AG04449 (cell line): ENCODE measurements at regions not wholly inside any gene's neighbourhood (a gene's known extent, or its start where the extent isn't known, plus 50 kb on each side); places are given as distances from the start of the nearest gene placed in this dataset.
"Not testable (repeated sequence)": the region's sequence is repeated elsewhere in the genome, so short reads cannot be mapped to it uniquely, and the experiment has no call there.

Source experiments
- CTCF ChIA-PET: fragments of 350-600 bp; formaldehyde crosslinking; extraction: SDS; loops from one replicate; lab custom pipeline; 2021; ENCODE audit warnings: antibody characterized with exemption; lab: Yijun Ruan, JAX
- POLR2A ChIA-PET: fragments of 400-600, 350-600 bp; formaldehyde crosslinking; extraction: SDS; loops from one replicate; lab custom pipeline; 2020; ENCODE audit warnings: antibody characterized with exemption, inconsistent platforms; lab: Yijun Ruan, JAX
- DNase-seq: peaks from one replicate; pipeline ENCODE4 v3.0.0-alpha.2; 2010; ENCODE audit warnings: low read depth, low spot score
- H3K4me3 ChIP-seq: 2 replicates; pipeline ENCODE4 v1.5.1; 2011; ENCODE audit warnings: low read depth, mild to moderate bottlenecking, control low read depth, low read length
- CTCF ChIP-seq: IDR thresholded peaks from one replicate; pipeline ENCODE4 v1.5.1; 2011; ENCODE audit warnings: mild to moderate bottlenecking, moderate library complexity, low read length, control low read depth, inconsistent platforms; ENCODE audit not compliant: insufficient read depth; ENCODE audit errors: missing control alignments

- CTCF ChIA-PET: no interaction called here
- H3K4me3 ChIP-seq: no peak overlapping the region
- TF ChIP-seq CTCF: no peak
- no peak for DNase-seq
- POLR2A ChIA-PET: no interaction called here
Observed at GRCh38 chr4:101696276-101697010, 94.1 kb upstream of the BANK1 start.

- no peak overlapping the region for H3K4me3 ChIP-seq
- TF ChIP-seq CTCF: no peak
- POLR2A ChIA-PET: no interaction called here
- CTCF ChIA-PET: no interaction called here
- DNase-seq: no peak
Observed at GRCh38 chr4:101695176-101695575, 95.4 kb upstream of the BANK1 start.

GRCh38 chr4:101694403-101694802 lies 96.1 kb upstream of the BANK1 start:
- CTCF ChIA-PET, POLR2A ChIA-PET, DNase-seq, H3K4me3 ChIP-seq: not testable (repeated sequence)

GRCh38 chr4:101693842-101694398 lies 96.6 kb upstream of the BANK1 start:
- DNase-seq: no peak
- H3K4me3 ChIP-seq: no peak overlapping the region
- no peak for TF ChIP-seq CTCF
- ChIA-PET CTCF (no interaction called here), POLR2A (no interaction called here)

GRCh38 chr4:101689220-101689619 lies 101.3 kb upstream of the BANK1 start:
- ChIA-PET POLR2A (no interaction called here), CTCF (no interaction called here)
- H3K4me3 ChIP-seq: no peak overlapping the region
- no peak for TF ChIP-seq CTCF
- DNase-seq: no peak

DNA sequence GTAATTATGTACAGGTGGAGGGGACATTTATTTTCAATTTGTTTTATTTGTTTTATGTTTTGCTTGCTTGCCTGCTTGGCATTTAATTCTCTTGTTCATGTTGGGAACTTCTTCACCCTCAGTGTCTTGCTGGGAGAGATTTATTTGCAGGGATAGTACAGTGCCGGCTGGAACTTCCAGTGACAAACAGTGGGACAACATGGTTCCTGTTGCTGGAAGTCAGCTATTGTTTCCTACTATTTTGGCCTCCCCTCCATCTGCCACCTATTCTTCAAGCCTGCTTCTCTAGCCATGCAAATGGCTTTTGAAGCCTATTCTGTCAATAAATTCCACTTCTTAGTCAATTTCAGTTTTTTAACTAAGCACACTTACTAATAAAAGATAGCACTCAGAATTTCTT lies 105.4 kb upstream of the BANK1 start:
- POLR2A ChIA-PET: no interaction called here
- CTCF ChIA-PET: interaction anchor here (0.9 kb wide), 1 partner anchor 47 kb away, joined by 3 read pairs; no protein-coding TSS in a partner anchor
- DNase-seq: no peak
- no peak overlapping the region for H3K4me3 ChIP-seq
- TF ChIP-seq CTCF: no peak

- POLR2A ChIA-PET: no interaction called here
- TF ChIP-seq CTCF: no peak
- no peak for DNase-seq
- CTCF ChIA-PET: no interaction called here
- H3K4me3 ChIP-seq: no peak overlapping the region
Observed at GRCh38 chr4:101682946-101683345, 107.6 kb upstream of the BANK1 start.
